ENCODE measurements at regions not wholly inside any gene's neighbourhood (a gene's known extent, or its start where the extent isn't known, plus 50 kb on each side); places are given as distances from the start of the nearest gene placed in this dataset.
"Not testable (repeated sequence)": the region's sequence is repeated elsewhere in the genome, so short reads cannot be mapped to it uniquely, and the experiment has no call there.

DNA sequence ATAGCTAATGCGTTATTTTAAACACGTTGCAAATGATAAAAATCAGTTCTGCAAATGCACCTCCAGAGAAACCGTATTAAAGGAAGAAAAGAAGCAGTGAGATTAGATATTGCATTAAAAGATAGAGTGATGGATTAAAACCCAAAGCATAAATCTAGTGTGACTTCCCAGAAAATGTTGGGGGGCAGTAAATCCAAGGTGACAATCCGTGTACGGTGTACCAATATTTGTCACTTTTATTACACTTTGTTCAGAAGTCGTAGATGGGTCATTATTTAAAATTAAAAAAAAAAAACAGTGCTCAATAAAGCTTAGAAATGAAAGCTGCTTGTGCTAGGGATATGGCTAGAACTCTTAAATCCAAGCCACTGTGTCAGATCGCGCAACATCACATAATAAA lies 106.4 kb downstream of the TMEM130 start:
- H2AFZ ChIP-seq (ENCODE audit: low read depth, low read length, severe bottlenecking): no peak overlapping the region
- H3K9me2 ChIP-seq (replicated peaks; ENCODE audit: insufficient read depth, low read length): no peaks in the 10 kb centered on the region
- TF ChIP-seq EZH2phosphoT487 (conservative IDR thresholded peaks at IDR 0.05; ENCODE audit: low read length): no peak
- TF ChIP-seq, protein P1, sequence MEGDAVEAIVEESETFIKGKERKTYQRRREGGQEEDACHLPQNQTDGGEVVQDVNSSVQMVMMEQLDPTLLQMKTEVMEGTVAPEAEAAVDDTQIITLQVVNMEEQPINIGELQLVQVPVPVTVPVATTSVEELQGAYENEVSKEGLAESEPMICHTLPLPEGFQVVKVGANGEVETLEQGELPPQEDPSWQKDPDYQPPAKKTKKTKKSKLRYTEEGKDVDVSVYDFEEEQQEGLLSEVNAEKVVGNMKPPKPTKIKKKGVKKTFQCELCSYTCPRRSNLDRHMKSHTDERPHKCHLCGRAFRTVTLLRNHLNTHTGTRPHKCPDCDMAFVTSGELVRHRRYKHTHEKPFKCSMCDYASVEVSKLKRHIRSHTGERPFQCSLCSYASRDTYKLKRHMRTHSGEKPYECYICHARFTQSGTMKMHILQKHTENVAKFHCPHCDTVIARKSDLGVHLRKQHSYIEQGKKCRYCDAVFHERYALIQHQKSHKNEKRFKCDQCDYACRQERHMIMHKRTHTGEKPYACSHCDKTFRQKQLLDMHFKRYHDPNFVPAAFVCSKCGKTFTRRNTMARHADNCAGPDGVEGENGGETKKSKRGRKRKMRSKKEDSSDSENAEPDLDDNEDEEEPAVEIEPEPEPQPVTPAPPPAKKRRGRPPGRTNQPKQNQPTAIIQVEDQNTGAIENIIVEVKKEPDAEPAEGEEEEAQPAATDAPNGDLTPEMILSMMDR (IDR thresholded peaks at IDR 0.05; ENCODE audit: insufficient read depth, low read length, poor library complexity, severe bottlenecking): no peak
- H3K9ac ChIP-seq (ENCODE audit: low read length): no peak overlapping the region
- no peaks in the 10 kb centered on the region for H4K20me1 ChIP-seq (ENCODE audit: low read depth, low read length)
- no peak overlapping the region for H3K4me3 ChIP-seq (ENCODE audit: insufficient read depth, low read length, poor library complexity, severe bottlenecking)
- H3F3A ChIP-seq (ENCODE audit: insufficient read depth): no peaks in the 10 kb centered on the region
- H3K27ac ChIP-seq (ENCODE audit: low read depth, low read length): no peak overlapping the region
- H3K4me2 ChIP-seq (ENCODE audit: low read depth, low read length, poor library complexity, severe bottlenecking): no peak overlapping the region
- H3K9me3 ChIP-seq (ENCODE audit: insufficient read depth, low read length): no peaks in the 10 kb centered on the region; the same call in 1 of the 2 replicates
- H3K36me3 ChIP-seq (ENCODE audit: low read length): no peaks in the 10 kb centered on the region
- H3K27me3 ChIP-seq (ENCODE audit: low read length): no peaks in the 10 kb centered on the region
- no peaks in the 10 kb centered on the region for H3K79me2 ChIP-seq (ENCODE audit: insufficient read depth, low read length)

DNA sequence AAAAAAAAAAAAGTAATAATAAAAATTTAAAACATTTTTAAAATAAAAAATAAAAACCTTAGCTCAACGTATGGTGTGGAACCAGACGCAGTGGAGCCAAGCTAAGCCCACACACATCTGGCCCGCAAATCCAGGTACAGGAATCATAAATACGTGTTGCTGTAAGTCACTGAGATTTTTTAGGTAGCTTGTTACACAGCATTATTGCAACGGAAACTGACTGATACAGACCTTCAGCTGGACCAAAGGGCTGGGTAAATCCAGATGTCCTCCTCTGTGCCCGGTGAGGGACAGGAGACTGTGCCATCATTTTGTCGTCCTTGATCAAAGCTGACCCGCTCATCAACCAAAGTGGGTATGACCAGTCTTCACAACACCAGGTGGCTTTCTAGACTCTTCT lies 104.9 kb downstream of the TMEM130 start:
- no peak overlapping the region for H2AFZ ChIP-seq (ENCODE audit: low read depth, low read length, severe bottlenecking)
- no peaks in the 10 kb centered on the region for H3K36me3 ChIP-seq (ENCODE audit: low read length)
- no peak overlapping the region for H3K9ac ChIP-seq (ENCODE audit: low read length)
- no peaks in the 10 kb centered on the region for H4K20me1 ChIP-seq (ENCODE audit: low read depth, low read length)
- H3K4me3 ChIP-seq (ENCODE audit: insufficient read depth, low read length, poor library complexity, severe bottlenecking): no peak overlapping the region
- no peaks in the 10 kb centered on the region for H3K9me3 ChIP-seq (ENCODE audit: insufficient read depth, low read length)
- H3K79me2 ChIP-seq (ENCODE audit: insufficient read depth, low read length): no peaks in the 10 kb centered on the region
- no peaks in the 10 kb centered on the region for H3F3A ChIP-seq (ENCODE audit: insufficient read depth)
- H3K4me2 ChIP-seq (ENCODE audit: low read depth, low read length, poor library complexity, severe bottlenecking): no peak overlapping the region
- H3K27me3 ChIP-seq (ENCODE audit: low read length): no peaks in the 10 kb centered on the region
- H3K27ac ChIP-seq (ENCODE audit: low read depth, low read length): no peak overlapping the region
- H3K9me2 ChIP-seq (replicated peaks; ENCODE audit: insufficient read depth, low read length): no peaks in the 10 kb centered on the region
- TF ChIP-seq, protein P1 (IDR thresholded peaks at IDR 0.05; ENCODE audit: insufficient read depth, low read length, poor library complexity, severe bottlenecking): no peak

DNA sequence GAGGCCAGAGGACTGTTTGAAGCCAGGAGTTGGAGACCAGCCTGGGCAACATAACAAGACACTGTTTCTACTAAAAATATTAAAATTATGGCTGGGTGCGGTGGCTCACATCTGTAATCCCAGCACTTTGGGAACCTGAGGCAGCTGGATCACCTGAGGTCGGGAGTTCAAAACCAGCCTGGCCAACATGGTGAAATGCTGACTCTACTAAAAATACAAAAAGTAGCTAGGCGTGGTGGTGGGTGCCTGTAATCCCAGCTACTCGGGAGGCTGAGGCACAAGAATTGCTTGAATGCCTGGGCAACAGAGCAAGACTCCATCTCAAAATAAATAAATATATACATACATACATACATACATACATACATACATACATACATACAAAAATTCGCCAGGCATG lies 99.7 kb downstream of the TMEM130 start:
- H3K36me3 ChIP-seq (ENCODE audit: low read length); H3K9me3 ChIP-seq (ENCODE audit: insufficient read depth, low read length); H3K9me2 ChIP-seq (replicated peaks; ENCODE audit: insufficient read depth, low read length); H3F3A ChIP-seq (ENCODE audit: insufficient read depth); H3K27ac ChIP-seq (ENCODE audit: low read depth, low read length); H3K4me2 ChIP-seq (ENCODE audit: low read depth, low read length, poor library complexity, severe bottlenecking); H3K27me3 ChIP-seq (ENCODE audit: low read length); H3K79me2 ChIP-seq (ENCODE audit: insufficient read depth, low read length); H3K4me3 ChIP-seq (ENCODE audit: insufficient read depth, low read length, poor library complexity, severe bottlenecking); H4K20me1 ChIP-seq (ENCODE audit: low read depth, low read length); H3K9ac ChIP-seq (ENCODE audit: low read length); H2AFZ ChIP-seq (ENCODE audit: low read depth, low read length, severe bottlenecking): not testable (repeated sequence)

DNA sequence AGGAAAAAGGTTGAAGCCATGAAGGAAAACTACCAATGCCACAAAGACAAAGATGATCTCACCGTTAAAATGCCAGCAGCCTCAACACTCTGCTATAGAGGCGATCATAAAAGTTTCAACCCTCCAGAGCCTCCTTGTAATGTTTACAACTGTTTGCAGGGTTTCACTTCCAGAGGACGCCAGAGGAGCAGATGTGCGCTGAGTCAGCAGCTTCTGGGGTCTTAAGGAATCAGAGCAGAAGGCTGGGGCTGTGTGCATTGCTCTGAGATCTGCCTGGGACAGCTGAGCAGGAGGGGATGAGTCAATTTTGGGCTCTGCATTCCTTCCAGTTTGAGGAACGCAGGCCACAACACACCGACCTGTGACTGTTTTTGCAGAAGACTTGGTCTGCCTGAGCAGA lies 98.3 kb downstream of the TMEM130 start:
- no peaks in the 10 kb centered on the region for H3K79me2 ChIP-seq (ENCODE audit: insufficient read depth, low read length)
- no peaks in the 10 kb centered on the region for H3K9me3 ChIP-seq (ENCODE audit: insufficient read depth, low read length)
- H3K4me2 ChIP-seq (ENCODE audit: low read depth, low read length, poor library complexity, severe bottlenecking): no peak overlapping the region
- no peaks in the 10 kb centered on the region for H3K36me3 ChIP-seq (ENCODE audit: low read length)
- no peak overlapping the region for H3K4me3 ChIP-seq (ENCODE audit: insufficient read depth, low read length, poor library complexity, severe bottlenecking)
- no peak overlapping the region for H2AFZ ChIP-seq (ENCODE audit: low read depth, low read length, severe bottlenecking)
- no peaks in the 10 kb centered on the region for H3K27me3 ChIP-seq (ENCODE audit: low read length)
- H3F3A ChIP-seq (ENCODE audit: insufficient read depth): no peaks in the 10 kb centered on the region
- H3K9me2 ChIP-seq (replicated peaks; ENCODE audit: insufficient read depth, low read length): no peaks in the 10 kb centered on the region
- TF ChIP-seq, protein P1 (IDR thresholded peaks at IDR 0.05; ENCODE audit: insufficient read depth, low read length, poor library complexity, severe bottlenecking): no peak
- no peak for TF ChIP-seq EZH2phosphoT487 (conservative IDR thresholded peaks at IDR 0.05; ENCODE audit: low read length)
- no peak overlapping the region for H3K9ac ChIP-seq (ENCODE audit: low read length)
- H4K20me1 ChIP-seq (ENCODE audit: low read depth, low read length): no peaks in the 10 kb centered on the region
- H3K27ac ChIP-seq (ENCODE audit: low read depth, low read length): no peak overlapping the region

Data from SU-DHL-6 (cell line).